ENCODE measurements at regions not wholly inside any gene's neighbourhood (a gene's known extent, or its start where the extent isn't known, plus 50 kb on each side); places are given as distances from the start of the nearest gene placed in this dataset.

GRCh38 chr21:32056791-32057190, 184.0 kb downstream of the HUNK start:
- no peak for TF ChIP-seq EZH2 (IDR thresholded peaks at IDR 0.05; ENCODE audit: borderline replicate concordance, insufficient read depth, low read depth, low read length, poor library complexity, severe bottlenecking)
- TF ChIP-seq CTCF (IDR thresholded peaks at IDR 0.05) = no peak
- no peaks in the 10 kb centered on the region for H3K79me2 ChIP-seq (ENCODE audit: control insufficient read depth, insufficient read depth, low read length)
- H3K4me1 Mint-ChIP-seq = no peaks in the 10 kb centered on the region
- no peak for ATAC-seq (ENCODE audit: low read depth)
- H3K9ac ChIP-seq (ENCODE audit: low read length) = no peak overlapping the region
- H3K27me3 ChIP-seq (replicated peaks in 1 of 4; ENCODE audit: control extremely low read depth in 1 of 4, control insufficient read depth in 3 of 4, insufficient read depth in 4 of 4, low read length in 3 of 4) = peaks cover 0 to 4% (median 1%) of the 10 kb centered on the region in 4 experiments
- ChIA-PET POLR2A (no interaction called here), CTCF (no interaction called here)
- peaks cover 4% of the 10 kb centered on the region for H3K27me3 Mint-ChIP-seq
- H3K9me3 Mint-ChIP-seq (ENCODE audit: insufficient read depth) = peaks cover 13% of the 10 kb centered on the region
- H2AFZ ChIP-seq (ENCODE audit: insufficient read depth, low read depth, low read length, poor library complexity, severe bottlenecking) = no peak overlapping the region
- intact Hi-C loops (cut with micrococcal nuclease) = no loop called here
- H3K4me3 ChIP-seq (ENCODE audit: control extremely low read depth in 1 of 5, extremely low read depth in 1 of 5, insufficient read depth in 1 of 5, low read depth in 2 of 5, low read length in 4 of 5) = no peak overlapping the region
- no peak overlapping the region for H3K27ac ChIP-seq (ENCODE audit: low read length in 2 of 2)
- H3K36me3 ChIP-seq (replicated peaks in 1 of 2; ENCODE audit: control extremely low read depth in 1 of 2, control insufficient read depth in 1 of 2, extremely low read depth in 1 of 2, insufficient read depth in 2 of 2, low read length in 1 of 2) = no peaks in the 10 kb centered on the region
- peaks cover 0 to 11% (median 4%) of the 10 kb centered on the region in 3 donors for H3K9me3 ChIP-seq (ENCODE audit: control extremely low read depth in 1 of 3, control insufficient read depth in 2 of 3, insufficient read depth in 1 of 3, low read length in 2 of 3)
- no peak for DNase-seq
- H3K27ac Mint-ChIP-seq = no peak overlapping the region
- no peak overlapping the region for H3K4me3 Mint-ChIP-seq
- H3K4me1 ChIP-seq (ENCODE audit: control insufficient read depth in 2 of 2, insufficient read depth in 2 of 2, low read length in 2 of 2) = no peaks in the 10 kb centered on the region
- WGBS (ENCODE audit: insufficient coverage) = 74% methylated on average over 5 of the region's 8 CpGs
- no peaks in the 10 kb centered on the region for H4K20me1 ChIP-seq (ENCODE audit: control insufficient read depth, insufficient read depth, low read length, poor library complexity, severe bottlenecking)
- H3K4me2 ChIP-seq (replicated peaks; ENCODE audit: low read depth, low read length, poor library complexity, severe bottlenecking) = no peak overlapping the region

- ATAC-seq (ENCODE audit: low read depth) (no peak), DNase-seq (no peak)
- peaks cover 0 to 18% (median 7%) of the 10 kb centered on the region in 3 donors for H3K9me3 ChIP-seq (ENCODE audit: control extremely low read depth in 1 of 3, control insufficient read depth in 2 of 3, insufficient read depth in 1 of 3, low read length in 2 of 3)
- Mint-ChIP-seq H3K27me3 (peaks cover 4% of the 10 kb centered on the region), H3K4me1 (no peaks in the 10 kb centered on the region), H3K27ac (no peak overlapping the region), H3K4me3 (no peak overlapping the region), H3K9me3 (ENCODE audit: insufficient read depth) (peaks cover 13% of the 10 kb centered on the region)
- TF ChIP-seq EZH2 (IDR thresholded peaks at IDR 0.05; ENCODE audit: borderline replicate concordance, insufficient read depth, low read depth, low read length, poor library complexity, severe bottlenecking) = no peak
- no peak for TF ChIP-seq CTCF (IDR thresholded peaks at IDR 0.05)
- H3K27me3 ChIP-seq (replicated peaks in 1 of 4; ENCODE audit: control extremely low read depth in 1 of 4, control insufficient read depth in 3 of 4, insufficient read depth in 4 of 4, low read length in 3 of 4) = peaks cover 0 to 4% (median 1%) of the 10 kb centered on the region in 4 experiments
- ChIA-PET POLR2A (no interaction called here), CTCF (no interaction called here)
- no peak overlapping the region for H3K27ac ChIP-seq (ENCODE audit: low read length in 2 of 2)
- H3K36me3 ChIP-seq (replicated peaks in 1 of 2; ENCODE audit: control extremely low read depth in 1 of 2, control insufficient read depth in 1 of 2, extremely low read depth in 1 of 2, insufficient read depth in 2 of 2, low read length in 1 of 2) = no peaks in the 10 kb centered on the region
- no peak overlapping the region for H3K9ac ChIP-seq (ENCODE audit: low read length)
- H4K20me1 ChIP-seq (ENCODE audit: control insufficient read depth, insufficient read depth, low read length, poor library complexity, severe bottlenecking) = no peaks in the 10 kb centered on the region
- H3K4me1 ChIP-seq (ENCODE audit: control insufficient read depth in 2 of 2, insufficient read depth in 2 of 2, low read length in 2 of 2) = no peaks in the 10 kb centered on the region
- WGBS (ENCODE audit: insufficient coverage) = 56% methylated on average over 3 of the region's 3 CpGs
- no peak overlapping the region for H3K4me2 ChIP-seq (replicated peaks; ENCODE audit: low read depth, low read length, poor library complexity, severe bottlenecking)
- H2AFZ ChIP-seq (ENCODE audit: insufficient read depth, low read depth, low read length, poor library complexity, severe bottlenecking) = no peak overlapping the region
- no peak overlapping the region for H3K4me3 ChIP-seq (ENCODE audit: control extremely low read depth in 1 of 5, extremely low read depth in 1 of 5, insufficient read depth in 1 of 5, low read depth in 2 of 5, low read length in 4 of 5)
- H3K79me2 ChIP-seq (ENCODE audit: control insufficient read depth, insufficient read depth, low read length) = no peaks in the 10 kb centered on the region
- intact Hi-C loops (cut with micrococcal nuclease) = no loop called here
Measured at GRCh38 chr21:32055305-32055704, 182.5 kb downstream of the HUNK start.
